Hepatocyte (in vitro differentiated cells): ENCODE measurements at regions not wholly inside any gene's neighbourhood (a gene's known extent, or its start where the extent isn't known, plus 50 kb on each side); places are given as distances from the start of the nearest gene placed in this dataset.

Experiments used
- EZH2 ChIP-seq: fragments of 200-600 bp; sonication (generic); IDR thresholded peaks from 2 replicates; pipeline ENCODE4 v1.6.1; 2016; ENCODE audit warnings: antibody characterized with exemption, mild to moderate bottlenecking, borderline replicate concordance
- TF ChIP-seq, protein P1 (sequence below): fragments of 200-600 bp; sonication (generic); IDR thresholded peaks from 2 replicates; pipeline ENCODE4 v1.5.1; 2016; ENCODE audit warnings: antibody characterized with exemption, mild to moderate bottlenecking; ENCODE audit not compliant: poor library complexity

- no peak for TF ChIP-seq EZH2
- TF ChIP-seq, protein P1, sequence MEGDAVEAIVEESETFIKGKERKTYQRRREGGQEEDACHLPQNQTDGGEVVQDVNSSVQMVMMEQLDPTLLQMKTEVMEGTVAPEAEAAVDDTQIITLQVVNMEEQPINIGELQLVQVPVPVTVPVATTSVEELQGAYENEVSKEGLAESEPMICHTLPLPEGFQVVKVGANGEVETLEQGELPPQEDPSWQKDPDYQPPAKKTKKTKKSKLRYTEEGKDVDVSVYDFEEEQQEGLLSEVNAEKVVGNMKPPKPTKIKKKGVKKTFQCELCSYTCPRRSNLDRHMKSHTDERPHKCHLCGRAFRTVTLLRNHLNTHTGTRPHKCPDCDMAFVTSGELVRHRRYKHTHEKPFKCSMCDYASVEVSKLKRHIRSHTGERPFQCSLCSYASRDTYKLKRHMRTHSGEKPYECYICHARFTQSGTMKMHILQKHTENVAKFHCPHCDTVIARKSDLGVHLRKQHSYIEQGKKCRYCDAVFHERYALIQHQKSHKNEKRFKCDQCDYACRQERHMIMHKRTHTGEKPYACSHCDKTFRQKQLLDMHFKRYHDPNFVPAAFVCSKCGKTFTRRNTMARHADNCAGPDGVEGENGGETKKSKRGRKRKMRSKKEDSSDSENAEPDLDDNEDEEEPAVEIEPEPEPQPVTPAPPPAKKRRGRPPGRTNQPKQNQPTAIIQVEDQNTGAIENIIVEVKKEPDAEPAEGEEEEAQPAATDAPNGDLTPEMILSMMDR = no peak
Observed at GRCh38 chr15:47603026-47603425, 114.3 kb upstream of the SEMA6D start.
